Tibial nerve (tissue), 4 donors: ENCODE measurements at regions not wholly inside any gene's neighbourhood (a gene's known extent, or its start where the extent isn't known, plus 50 kb on each side); places are given as distances from the start of the nearest gene placed in this dataset.

Source experiments
- DNase-seq, 2 donors: peaks; one replicate each; pipeline ENCODE4 v3.0.0-alpha.2; 2019; ENCODE audit warnings: low spot score in 2 of 2
- H3K27ac ChIP-seq, 4 donors: fragments of 200-600 bp; sonication (generic) in 3 of 4; one replicate each; pipeline ENCODE4 v1.5.1; 2017 to 2019; ENCODE audit warnings: mild to moderate bottlenecking in 1 of 4
- H3K27me3 ChIP-seq, 2 donors: fragments of 200-600 bp; sonication (generic) in 1 of 2; one replicate each; pipeline versions ENCODE4 v1.5.1 to v1.6.0; 2017 to 2019
- H3K36me3 ChIP-seq, 3 donors: fragments of 200-600 bp; sonication (generic); one replicate each; pipeline ENCODE4 v1.5.1; 2018 to 2019
- H3K4me1 ChIP-seq, 4 donors: fragments of 200-600 bp; sonication (generic) in 3 of 4; one replicate each; pipeline ENCODE4 v1.5.1; 2017 to 2019
- H3K4me3 ChIP-seq, 4 donors: fragments of 200-600 bp; sonication (generic) in 3 of 4; one replicate each; pipeline ENCODE4 v1.5.1; 2017 to 2019; ENCODE audit warnings: mild to moderate bottlenecking in 1 of 4, moderate library complexity in 1 of 4
- H3K9me3 ChIP-seq, 4 donors: fragments of 200-600 bp; sonication (generic) in 3 of 4; one replicate each; pipeline ENCODE4 v1.5.1; 2017 to 2019
- CTCF ChIP-seq, 5 experiments: fragments of 200-600 bp in 3 of 5; fragments of 450-650 bp in 2 of 5; sonication (generic) in 3 of 5; IDR thresholded peaks; one replicate each; pipeline ENCODE4 v1.5.1; 2016 to 2019; ENCODE audit warnings: antibody characterized with exemption in 5 of 5, mild to moderate bottlenecking in 3 of 5, moderate library complexity in 2 of 5
- EP300 ChIP-seq, 2 donors: sonication (generic); formaldehyde crosslinking; IDR thresholded peaks; one replicate each; pipeline ENCODE4 v1.6.1; 2017; ENCODE audit warnings: antibody characterized with exemption in 2 of 2, mild to moderate bottlenecking in 1 of 2
- POLR2A ChIP-seq, 2 donors: fragments of 450-650 bp; IDR thresholded peaks; one replicate each; pipeline ENCODE4 v1.6.1; 2017; ENCODE audit warnings: antibody characterized with exemption in 2 of 2, mild to moderate bottlenecking in 2 of 2, moderate library complexity in 2 of 2
- WGBS, 2 donors: methylation state at CpG; one replicate each; pipeline ENCODE4 v1.1.5; 2018; 5-methylcytosine and 5-hydroxymethylcytosine counted together

GRCh38 chr14:55798406-55798805 is 218.4 kb downstream of the KTN1 start:
- Histone ChIP-seq H3K27ac (no peak overlapping the region), H3K4me3 (no peak overlapping the region), H3K36me3 (no peaks in the 10 kb centered on the region), H3K27me3 (no peaks in the 10 kb centered on the region), H3K9me3 (peaks cover 0 to 3% (median 0%) of the 10 kb centered on the region in 4 donors), H3K4me1 (peaks cover 0 to 19% (median 0%) of the 10 kb centered on the region in 4 donors)
- DNase-seq, result no peak
- TF ChIP-seq EP300 (IDR thresholded peaks at IDR 0.05), result no peak
- no peak for TF ChIP-seq CTCF (IDR thresholded peaks at IDR 0.05)
- TF ChIP-seq POLR2A (IDR thresholded peaks at IDR 0.05), result no peak
- 69 to 77% methylated on average over 3 of the region's 3 CpGs for WGBS, 2 donors

DNA sequence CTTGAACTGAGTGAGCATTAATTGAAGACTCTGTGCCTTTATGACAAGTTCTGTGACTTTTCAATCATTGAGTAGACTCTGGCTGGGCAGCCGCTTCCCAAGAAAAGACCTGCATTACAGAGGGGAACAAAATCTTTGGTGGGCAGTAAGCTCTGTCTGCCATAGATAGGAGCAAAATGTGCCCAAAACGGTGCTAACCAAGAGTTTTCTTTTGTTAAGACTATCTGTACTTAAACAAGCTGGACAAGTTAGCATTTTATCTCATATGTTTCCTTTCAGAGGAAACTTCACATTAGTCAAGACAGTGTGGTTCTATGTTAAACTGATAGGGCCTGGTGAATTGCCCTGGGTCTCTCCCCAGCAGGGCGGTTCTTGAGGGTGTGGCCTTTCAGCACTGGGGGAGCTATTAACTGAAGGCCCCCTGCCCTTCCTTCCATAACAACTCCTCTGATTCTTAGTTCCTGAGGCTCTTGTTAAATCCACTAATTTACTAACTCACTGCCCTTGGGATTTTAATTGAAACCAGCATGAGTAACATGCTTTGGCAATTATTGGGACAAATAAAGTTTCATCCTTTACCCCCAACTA is 219.6 kb downstream of the KTN1 start:
- Histone ChIP-seq H3K9me3 (peaks cover 0 to 3% (median 0%) of the 10 kb centered on the region in 4 donors), H3K27me3 (no peaks in the 10 kb centered on the region), H3K36me3 (no peaks in the 10 kb centered on the region), H3K4me3 (no peak overlapping the region), H3K4me1 (peaks cover 0 to 27% (median 0%) of the 10 kb centered on the region in 4 donors), H3K27ac (no peak overlapping the region)
- 62 to 77% methylated on average over 3 of the region's 3 CpGs for WGBS, 2 donors
- TF ChIP-seq EP300 (IDR thresholded peaks at IDR 0.05), result no peak
- no peak for TF ChIP-seq CTCF (IDR thresholded peaks at IDR 0.05)
- no peak for TF ChIP-seq POLR2A (IDR thresholded peaks at IDR 0.05)
- no peak for DNase-seq

DNA sequence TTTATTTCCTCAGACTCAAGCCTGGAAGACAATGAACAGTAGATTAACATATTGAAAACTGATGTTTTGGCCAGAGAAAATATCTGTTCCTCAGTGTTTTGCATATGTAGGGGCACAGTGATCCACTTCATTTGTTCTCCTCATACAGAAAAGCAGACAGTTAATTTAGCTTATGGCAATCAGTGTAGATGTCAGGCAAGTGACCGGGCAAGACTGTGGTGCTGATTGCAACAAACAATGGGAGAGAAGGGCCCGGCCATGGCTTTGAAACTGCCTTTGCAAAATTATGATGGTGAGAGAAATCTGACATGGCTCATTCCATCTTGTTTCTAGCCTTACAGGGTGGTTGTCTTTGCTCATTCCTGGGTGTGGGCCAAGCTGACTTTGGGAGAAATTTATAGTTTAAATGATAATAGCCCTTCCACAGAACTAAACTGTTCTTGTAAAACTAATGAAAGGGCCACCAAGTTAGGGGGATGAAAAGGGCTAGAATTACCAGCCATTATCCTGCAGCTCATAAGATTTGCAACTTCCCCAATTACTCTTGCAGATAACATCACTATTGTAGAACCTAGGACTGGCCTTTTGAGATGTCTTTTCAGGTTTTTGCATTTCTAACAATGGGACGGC is 220.3 kb downstream of the KTN1 start:
- Histone ChIP-seq H3K27me3 (no peaks in the 10 kb centered on the region), H3K4me1 (peaks cover 0 to 27% (median 0%) of the 10 kb centered on the region in 4 donors), H3K27ac (no peak overlapping the region), H3K4me3 (no peak overlapping the region), H3K36me3 (no peaks in the 10 kb centered on the region), H3K9me3 (peaks cover 0 to 3% (median 0%) of the 10 kb centered on the region in 4 donors)
- no peak for DNase-seq
- TF ChIP-seq EP300 (IDR thresholded peaks at IDR 0.05) (no peak), CTCF (IDR thresholded peaks at IDR 0.05) (no peak), POLR2A (IDR thresholded peaks at IDR 0.05) (no peak)
- WGBS, 2 donors, result 71 to 82% methylated on average over 3 of the region's 3 CpGs

- WGBS, 2 donors, result 0% methylated on average over 1 of the region's 1 CpG
- no peak for DNase-seq
- H3K9me3 ChIP-seq, result peaks cover 0 to 3% (median 0%) of the 10 kb centered on the region in 4 donors
- peaks cover 0 to 29% (median 1%) of the 10 kb centered on the region in 4 donors for H3K4me1 ChIP-seq
- H3K4me3 ChIP-seq, result no peak overlapping the region
- no peak overlapping the region for H3K27ac ChIP-seq
- H3K27me3 ChIP-seq, result no peaks in the 10 kb centered on the region
- TF ChIP-seq EP300 (IDR thresholded peaks at IDR 0.05) (no peak), CTCF (IDR thresholded peaks at IDR 0.05) (no peak), POLR2A (IDR thresholded peaks at IDR 0.05) (no peak)
- H3K36me3 ChIP-seq, result no peaks in the 10 kb centered on the region
Observed at GRCh38 chr14:55801121-55801520, 221.1 kb downstream of the KTN1 start.
